ENCODE measurements at regions not wholly inside any gene's neighbourhood (a gene's known extent, or its start where the extent isn't known, plus 50 kb on each side); places are given as distances from the start of the nearest gene placed in this dataset.

DNA sequence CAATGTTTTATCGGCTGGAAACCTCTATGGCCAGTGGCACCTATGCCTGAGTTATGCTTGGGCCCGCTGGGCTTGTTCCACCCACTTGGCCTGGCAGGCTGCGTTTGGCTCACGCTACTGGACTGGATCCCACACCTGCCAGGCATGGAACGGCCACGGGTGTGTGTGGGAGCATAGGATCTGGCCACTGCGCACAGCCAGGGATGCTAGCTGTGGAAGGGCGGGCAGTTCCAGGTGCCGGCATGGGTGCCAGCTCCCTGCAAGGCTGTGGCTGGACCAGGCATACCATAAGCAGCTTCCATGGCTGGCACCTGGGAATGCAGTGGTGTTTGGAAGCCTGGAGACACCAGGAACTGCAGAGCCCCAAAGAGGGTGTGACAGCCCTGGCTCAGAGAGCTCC is 1063.9 kb upstream of the ACO1 start:
- TF ChIP-seq, protein P1, sequence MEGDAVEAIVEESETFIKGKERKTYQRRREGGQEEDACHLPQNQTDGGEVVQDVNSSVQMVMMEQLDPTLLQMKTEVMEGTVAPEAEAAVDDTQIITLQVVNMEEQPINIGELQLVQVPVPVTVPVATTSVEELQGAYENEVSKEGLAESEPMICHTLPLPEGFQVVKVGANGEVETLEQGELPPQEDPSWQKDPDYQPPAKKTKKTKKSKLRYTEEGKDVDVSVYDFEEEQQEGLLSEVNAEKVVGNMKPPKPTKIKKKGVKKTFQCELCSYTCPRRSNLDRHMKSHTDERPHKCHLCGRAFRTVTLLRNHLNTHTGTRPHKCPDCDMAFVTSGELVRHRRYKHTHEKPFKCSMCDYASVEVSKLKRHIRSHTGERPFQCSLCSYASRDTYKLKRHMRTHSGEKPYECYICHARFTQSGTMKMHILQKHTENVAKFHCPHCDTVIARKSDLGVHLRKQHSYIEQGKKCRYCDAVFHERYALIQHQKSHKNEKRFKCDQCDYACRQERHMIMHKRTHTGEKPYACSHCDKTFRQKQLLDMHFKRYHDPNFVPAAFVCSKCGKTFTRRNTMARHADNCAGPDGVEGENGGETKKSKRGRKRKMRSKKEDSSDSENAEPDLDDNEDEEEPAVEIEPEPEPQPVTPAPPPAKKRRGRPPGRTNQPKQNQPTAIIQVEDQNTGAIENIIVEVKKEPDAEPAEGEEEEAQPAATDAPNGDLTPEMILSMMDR (IDR thresholded peaks at IDR 0.05) = no peak
- no peak for TF ChIP-seq POLR2A (IDR thresholded peaks at IDR 0.05)

Data from lower leg skin (tissue), 3 donors.